ENCODE measurements at regions not wholly inside any gene's neighbourhood (a gene's known extent, or its start where the extent isn't known, plus 50 kb on each side); places are given as distances from the start of the nearest gene placed in this dataset.

DNA sequence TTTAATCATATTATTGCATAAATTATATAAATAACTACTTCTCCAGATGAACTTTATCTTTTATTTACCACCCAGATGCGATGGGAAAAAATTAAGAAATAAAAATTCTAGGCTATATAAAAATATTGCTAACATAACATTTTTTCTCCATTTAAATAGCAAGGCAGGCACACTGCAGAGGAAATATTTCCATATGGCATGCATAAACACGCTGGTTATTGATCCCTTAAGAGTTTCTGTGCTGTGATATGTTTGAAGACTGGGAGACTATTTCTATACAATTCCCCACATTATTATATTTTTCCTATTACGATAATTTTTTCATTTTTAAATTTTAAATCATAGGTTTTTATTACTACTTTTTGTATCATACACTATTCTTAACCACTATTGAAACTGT is 131.5 kb downstream of the C12orf50 start:
- TF ChIP-seq, protein P1, sequence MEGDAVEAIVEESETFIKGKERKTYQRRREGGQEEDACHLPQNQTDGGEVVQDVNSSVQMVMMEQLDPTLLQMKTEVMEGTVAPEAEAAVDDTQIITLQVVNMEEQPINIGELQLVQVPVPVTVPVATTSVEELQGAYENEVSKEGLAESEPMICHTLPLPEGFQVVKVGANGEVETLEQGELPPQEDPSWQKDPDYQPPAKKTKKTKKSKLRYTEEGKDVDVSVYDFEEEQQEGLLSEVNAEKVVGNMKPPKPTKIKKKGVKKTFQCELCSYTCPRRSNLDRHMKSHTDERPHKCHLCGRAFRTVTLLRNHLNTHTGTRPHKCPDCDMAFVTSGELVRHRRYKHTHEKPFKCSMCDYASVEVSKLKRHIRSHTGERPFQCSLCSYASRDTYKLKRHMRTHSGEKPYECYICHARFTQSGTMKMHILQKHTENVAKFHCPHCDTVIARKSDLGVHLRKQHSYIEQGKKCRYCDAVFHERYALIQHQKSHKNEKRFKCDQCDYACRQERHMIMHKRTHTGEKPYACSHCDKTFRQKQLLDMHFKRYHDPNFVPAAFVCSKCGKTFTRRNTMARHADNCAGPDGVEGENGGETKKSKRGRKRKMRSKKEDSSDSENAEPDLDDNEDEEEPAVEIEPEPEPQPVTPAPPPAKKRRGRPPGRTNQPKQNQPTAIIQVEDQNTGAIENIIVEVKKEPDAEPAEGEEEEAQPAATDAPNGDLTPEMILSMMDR (IDR thresholded peaks at IDR 0.05) = no peak
- H3K4me3 Mint-ChIP-seq = no peak overlapping the region
- no peaks in the 10 kb centered on the region for H3K4me1 Mint-ChIP-seq (ENCODE audit: low read depth)
- H3K9me3 Mint-ChIP-seq = no peaks in the 10 kb centered on the region
- CTCF ChIA-PET = no interaction called here
- H3K36me3 Mint-ChIP-seq (ENCODE audit: low read depth) = no peaks in the 10 kb centered on the region
- POLR2A ChIA-PET = no interaction called here
- H3K27ac Mint-ChIP-seq = no peak overlapping the region
- ATAC-seq = no peak
- H3K27me3 Mint-ChIP-seq = no peaks in the 10 kb centered on the region
- no peak for DNase-seq
- intact Hi-C loops (cut with micrococcal nuclease) = no loop called here

DNA sequence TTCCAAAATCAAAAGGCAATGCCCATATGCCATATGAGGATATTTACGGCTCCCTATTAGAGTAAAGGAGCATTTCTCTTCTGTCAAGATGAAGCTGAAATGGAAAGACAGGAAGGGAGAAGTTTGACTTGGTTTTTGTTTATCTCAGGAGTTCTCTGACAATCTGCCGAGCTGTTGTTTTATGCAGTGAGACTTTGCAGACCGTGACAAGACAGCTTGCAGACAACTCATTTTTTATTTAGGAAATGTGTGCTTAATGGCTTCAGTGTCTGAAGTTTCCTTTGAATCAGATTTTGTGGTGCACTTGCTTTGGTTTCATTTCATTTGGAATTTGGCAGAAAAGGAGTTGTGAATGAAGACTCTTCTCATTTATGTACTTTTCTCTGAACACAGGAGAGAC is 145.4 kb downstream of the C12orf50 start:
- H3K27ac Mint-ChIP-seq = no peak overlapping the region
- H3K36me3 Mint-ChIP-seq (ENCODE audit: low read depth) = no peaks in the 10 kb centered on the region
- no peak for DNase-seq
- POLR2A ChIA-PET = no interaction called here
- H3K9me3 Mint-ChIP-seq = no peaks in the 10 kb centered on the region
- CTCF ChIA-PET = no interaction called here
- no peak for ATAC-seq
- intact Hi-C loops (cut with micrococcal nuclease) = no loop called here
- H3K4me1 Mint-ChIP-seq (ENCODE audit: low read depth) = no peaks in the 10 kb centered on the region
- H3K27me3 Mint-ChIP-seq = no peaks in the 10 kb centered on the region
- TF ChIP-seq, protein P1 (IDR thresholded peaks at IDR 0.05) = no peak
- no peak overlapping the region for H3K4me3 Mint-ChIP-seq

DNA sequence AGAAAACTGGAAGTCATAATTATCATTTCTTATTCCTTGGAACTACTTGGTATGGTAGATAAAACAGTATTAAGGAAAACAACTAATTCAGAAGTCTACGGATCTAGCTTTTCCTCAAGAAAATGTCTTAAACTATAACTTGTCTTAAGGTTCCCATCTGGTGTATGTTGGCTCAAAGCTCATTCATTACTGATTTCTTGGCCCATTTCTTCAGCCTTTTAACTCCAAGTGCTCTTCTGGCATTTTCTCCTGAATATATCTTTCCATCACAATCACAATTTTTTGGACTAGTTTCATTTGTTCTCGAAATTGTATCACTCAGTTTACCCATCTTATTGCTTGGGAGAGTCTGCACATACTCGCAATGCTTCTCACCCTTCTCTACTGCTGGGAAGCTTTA is 150.1 kb downstream of the C12orf50 start:
- ATAC-seq (no peak), DNase-seq (no peak)
- CTCF ChIA-PET = interaction anchor here (1.2 kb wide), 1 partner anchor 30 kb away, joined by 3 read pairs; no protein-coding TSS in a partner anchor
- intact Hi-C loops (cut with micrococcal nuclease) = no loop called here
- no peak overlapping the region for H3K27ac Mint-ChIP-seq
- TF ChIP-seq, protein P1 (IDR thresholded peaks at IDR 0.05) = no peak
- H3K4me3 Mint-ChIP-seq = no peak overlapping the region
- POLR2A ChIA-PET = no interaction called here
- no peaks in the 10 kb centered on the region for H3K4me1 Mint-ChIP-seq (ENCODE audit: low read depth)
- no peaks in the 10 kb centered on the region for H3K36me3 Mint-ChIP-seq (ENCODE audit: low read depth)
- no peaks in the 10 kb centered on the region for H3K9me3 Mint-ChIP-seq
- H3K27me3 Mint-ChIP-seq = no peaks in the 10 kb centered on the region

- Mint-ChIP-seq H3K9me3 (no peaks in the 10 kb centered on the region), H3K27me3 (no peaks in the 10 kb centered on the region), H3K4me1 (ENCODE audit: low read depth) (no peaks in the 10 kb centered on the region), H3K4me3 (no peak overlapping the region), H3K27ac (no peak overlapping the region), H3K36me3 (ENCODE audit: low read depth) (no peaks in the 10 kb centered on the region)
- intact Hi-C loops (cut with micrococcal nuclease) = no loop called here
- ATAC-seq = no peak
- POLR2A ChIA-PET = no interaction called here
- TF ChIP-seq, protein P1 (IDR thresholded peaks at IDR 0.05) = no peak
- DNase-seq = no peak
- CTCF ChIA-PET = no interaction called here
Measured at GRCh38 chr12:87870493-87871460, 158.4 kb downstream of the C12orf50 start.

- Mint-ChIP-seq H3K27me3 (no peaks in the 10 kb centered on the region), H3K4me3 (no peak overlapping the region), H3K4me1 (ENCODE audit: low read depth) (no peaks in the 10 kb centered on the region), H3K9me3 (no peaks in the 10 kb centered on the region), H3K36me3 (ENCODE audit: low read depth) (no peaks in the 10 kb centered on the region), H3K27ac (no peak overlapping the region)
- TF ChIP-seq, protein P1 (IDR thresholded peaks at IDR 0.05) = no peak
- ChIA-PET POLR2A (no interaction called here), CTCF (no interaction called here)
- intact Hi-C loops (cut with micrococcal nuclease) = no loop called here
- DNase-seq (no peak), ATAC-seq (no peak)
Measured at GRCh38 chr12:87870061-87870460, 159.1 kb downstream of the C12orf50 start.
